Smooth muscle cell of the brain vasculature (primary cell): ENCODE measurements at regions not wholly inside any gene's neighbourhood (a gene's known extent, or its start where the extent isn't known, plus 50 kb on each side); places are given as distances from the start of the nearest gene placed in this dataset.
"Not testable (repeated sequence)": the region's sequence is repeated elsewhere in the genome, so short reads cannot be mapped to it uniquely, and the experiment has no call there.

Experiments used
- DNase-seq: peaks from one replicate; pipeline ENCODE4 v3.0.0-alpha.2; 2012; ENCODE audit warnings: low read depth, low spot score

DNA sequence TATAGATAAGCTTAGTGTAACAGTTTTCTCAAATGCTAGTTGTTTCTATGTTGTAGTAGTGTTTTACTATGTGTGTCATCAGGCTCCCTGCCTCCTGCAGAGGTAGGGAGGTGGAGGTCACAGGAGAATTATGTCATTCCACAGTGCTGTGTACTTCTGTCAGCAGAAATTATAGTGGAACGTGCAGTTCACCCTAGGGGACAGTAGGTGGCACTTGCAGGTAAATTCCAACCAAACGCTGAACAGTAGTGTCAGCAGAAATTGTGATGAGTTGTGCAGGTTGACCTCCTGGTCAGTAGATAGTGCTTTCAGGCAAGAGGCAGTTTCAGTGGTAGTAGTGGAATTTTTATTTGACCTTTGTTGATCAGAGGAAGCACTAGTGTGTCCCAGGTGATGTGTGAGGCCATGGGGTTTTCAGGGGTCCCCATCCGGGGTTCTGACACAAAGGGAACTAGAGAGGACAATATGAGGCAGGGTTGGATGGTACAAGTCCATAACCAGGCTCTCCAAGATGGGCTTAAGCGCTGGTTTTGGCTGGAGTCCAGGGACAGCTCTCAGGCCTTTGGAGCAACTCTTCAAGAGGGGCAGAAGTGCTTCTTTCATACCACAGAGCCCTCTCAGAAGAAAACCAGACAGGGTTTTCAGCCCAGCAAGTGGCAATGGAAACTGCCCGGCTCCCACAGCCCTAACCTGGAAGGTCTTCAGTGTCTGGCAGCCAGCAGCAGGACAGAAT, 402.9 kb downstream of the CYLC2 start:
- no peak for DNase-seq

DNA sequence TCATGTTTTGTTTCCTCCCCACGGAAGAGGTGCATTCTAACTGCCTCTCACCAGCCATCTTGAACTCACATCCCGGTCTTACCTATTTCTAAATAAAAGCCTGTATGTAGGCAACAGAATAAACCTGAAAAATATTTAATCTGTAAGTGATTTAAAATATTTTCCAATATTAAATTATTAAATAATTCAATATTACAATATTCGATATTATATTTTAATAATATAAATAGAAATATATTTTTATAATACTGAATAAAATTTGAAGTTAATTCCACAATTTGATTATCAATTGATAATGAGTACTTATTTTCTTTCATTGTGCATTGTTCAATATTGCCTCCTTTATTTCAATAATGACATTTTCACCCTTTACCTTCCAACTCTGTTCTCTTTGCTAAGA, 404.4 kb downstream of the CYLC2 start:
- DNase-seq, result no peak

GRCh38 chr9:103407260-103407659, 412.1 kb downstream of the CYLC2 start:
- DNase-seq, result no peak

DNA sequence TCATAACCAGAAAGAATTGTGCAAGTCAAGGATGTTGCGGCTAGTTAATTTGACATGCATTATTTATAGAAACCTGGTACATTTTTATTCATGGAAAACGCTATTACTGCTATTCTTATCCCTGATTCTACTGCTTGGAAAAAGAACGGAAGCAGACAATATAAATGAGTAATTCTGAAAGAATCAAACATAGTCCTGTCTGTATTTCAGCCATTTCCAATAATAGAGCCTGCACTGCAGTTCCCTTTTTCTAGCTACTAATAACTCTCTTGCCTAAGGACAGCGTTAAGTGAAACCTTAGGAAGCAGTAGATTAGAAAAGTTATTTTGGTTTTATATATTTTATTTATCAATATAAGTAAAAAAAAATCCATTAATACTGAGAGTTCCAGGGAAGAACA, 414.9 kb downstream of the CYLC2 start:
- DNase-seq, result no peak

DNA sequence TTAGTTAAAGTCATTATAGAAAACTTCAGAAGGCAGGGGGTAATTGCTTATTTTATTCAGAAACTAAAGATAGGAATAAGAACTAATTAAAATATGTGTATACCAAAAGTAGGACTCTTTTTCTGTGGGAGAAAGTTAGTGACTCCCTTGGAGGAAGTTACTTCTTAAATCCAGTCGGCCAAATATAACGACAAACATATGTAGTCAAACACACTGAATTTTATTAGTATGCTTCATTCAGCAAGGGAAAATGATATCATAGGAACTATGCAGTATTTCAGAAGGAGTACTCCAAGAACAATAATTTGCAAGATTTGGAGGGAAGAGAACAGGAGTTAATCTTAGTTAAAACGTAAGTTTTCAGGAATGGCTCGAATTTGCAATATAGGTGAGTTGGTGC, 432.6 kb downstream of the CYLC2 start:
- no peak for DNase-seq

- DNase-seq, result no peak
These were observed 435.3 kb downstream of the CYLC2 start for GRCh38 chr9:103430469-103430868.

DNA sequence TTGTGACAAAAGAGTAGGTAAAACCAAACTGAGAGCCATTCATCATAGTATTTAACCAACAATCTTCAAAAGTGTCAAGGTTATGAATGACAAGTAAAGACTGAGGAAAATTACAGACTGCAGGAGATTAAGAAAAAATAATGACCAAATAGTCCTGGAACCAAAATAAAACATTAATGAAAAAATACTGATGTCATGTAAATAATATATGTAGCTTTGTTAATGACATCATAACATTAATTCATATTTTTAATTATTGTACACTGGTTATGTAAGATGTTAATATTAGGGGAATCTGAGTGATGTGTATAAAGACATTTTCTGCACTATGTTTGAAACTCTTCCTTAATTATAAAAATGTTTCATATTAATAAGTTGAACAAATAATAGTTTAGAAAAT, 436.7 kb downstream of the CYLC2 start:
- DNase-seq, result no peak

DNA sequence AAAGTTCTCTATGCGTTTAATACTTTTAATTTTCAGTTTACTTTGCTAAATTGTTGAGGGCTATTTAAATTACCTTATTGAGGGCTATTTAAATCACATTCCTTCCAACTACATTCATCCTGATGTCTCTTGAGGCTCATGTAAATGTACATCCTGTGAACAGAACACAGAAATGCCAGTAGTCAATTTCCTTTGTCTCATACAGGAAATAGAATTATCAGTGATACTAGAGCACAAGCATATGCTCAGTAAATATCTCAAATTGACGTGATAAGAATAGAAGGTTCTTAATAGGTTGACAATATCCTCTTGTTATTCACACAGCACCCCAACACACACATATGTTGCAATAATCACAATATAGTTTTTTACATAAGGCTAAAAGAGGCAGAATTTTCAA, 449.0 kb downstream of the CYLC2 start:
- DNase-seq, result no peak

DNA sequence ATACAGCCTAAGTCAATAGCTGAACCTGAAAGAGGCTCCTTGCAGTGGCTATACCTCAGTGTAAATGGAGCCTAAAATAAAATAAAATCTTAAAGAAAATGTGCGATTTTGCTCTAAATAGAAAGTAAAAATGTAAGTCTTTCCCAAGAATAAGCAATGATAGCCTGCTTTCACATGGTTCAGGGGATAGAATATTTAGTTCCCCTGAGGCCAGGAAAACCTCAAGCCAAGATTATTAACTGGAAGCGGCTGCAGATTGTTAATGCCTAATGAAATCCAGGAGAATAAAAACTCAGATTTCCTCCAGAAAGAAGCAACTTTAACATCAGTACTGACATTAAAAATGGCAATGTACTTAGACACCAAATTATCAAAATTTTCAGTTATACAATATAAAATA, 463.7 kb downstream of the CYLC2 start:
- no peak for DNase-seq

GRCh38 chr9:103471241-103471640, 476.1 kb downstream of the CYLC2 start:
- no peak for DNase-seq

GRCh38 chr9:103474156-103474555, 479.0 kb downstream of the CYLC2 start:
- DNase-seq, result no peak

- no peak for DNase-seq
These were observed 488.5 kb downstream of the CYLC2 start for GRCh38 chr9:103483471-103484096.

DNA sequence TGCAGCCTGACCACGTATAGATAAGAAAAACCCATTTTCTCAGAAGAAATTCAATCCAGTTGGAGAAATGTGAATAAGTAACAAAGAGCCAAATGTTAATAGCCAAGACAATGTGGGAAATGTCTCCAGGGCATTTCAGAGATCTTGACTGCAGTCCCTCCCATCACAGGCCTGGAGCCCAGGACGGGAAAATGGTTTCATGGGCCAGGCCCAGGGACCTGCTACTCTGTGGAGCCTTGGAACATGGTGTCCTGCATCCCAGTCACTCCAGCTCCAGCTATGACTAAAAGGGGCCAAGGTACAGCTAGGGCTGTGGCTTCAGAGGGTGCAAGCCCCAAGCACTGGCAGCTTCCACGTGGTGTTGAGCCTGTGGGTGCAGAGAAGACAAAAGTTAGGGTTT, 490.0 kb downstream of the CYLC2 start:
- DNase-seq, result no peak

GRCh38 chr9:103514767-103515166, 519.6 kb downstream of the CYLC2 start:
- no peak for DNase-seq

- no peak for DNase-seq
These were observed 527.3 kb downstream of the CYLC2 start for GRCh38 chr9:103522409-103522808.

- DNase-seq, result peak; percentile 1
These were observed 535.8 kb downstream of the CYLC2 start for GRCh38 chr9:103530934-103531333.

GRCh38 chr9:103533318-103533717, 538.2 kb downstream of the CYLC2 start:
- no peak for DNase-seq

DNA sequence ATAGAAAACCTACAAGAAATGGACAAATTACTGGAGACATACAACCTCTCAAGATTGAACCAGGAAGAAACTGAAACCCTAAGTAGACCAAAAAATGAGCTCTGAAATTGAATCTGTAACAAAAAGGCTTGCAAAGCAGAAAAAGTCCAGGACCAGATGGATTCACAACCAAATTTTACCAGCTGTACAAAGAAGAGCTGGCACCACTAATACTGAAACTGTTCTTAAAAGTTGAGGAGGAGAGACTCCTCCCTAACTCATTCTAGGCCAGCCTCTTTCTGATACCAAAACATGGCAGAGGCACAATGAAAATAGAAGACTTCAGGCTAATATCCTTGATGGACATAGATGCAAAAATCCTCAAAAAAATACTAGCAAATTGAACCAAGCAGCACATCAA, 542.3 kb downstream of the CYLC2 start:
- no peak for DNase-seq

DNA sequence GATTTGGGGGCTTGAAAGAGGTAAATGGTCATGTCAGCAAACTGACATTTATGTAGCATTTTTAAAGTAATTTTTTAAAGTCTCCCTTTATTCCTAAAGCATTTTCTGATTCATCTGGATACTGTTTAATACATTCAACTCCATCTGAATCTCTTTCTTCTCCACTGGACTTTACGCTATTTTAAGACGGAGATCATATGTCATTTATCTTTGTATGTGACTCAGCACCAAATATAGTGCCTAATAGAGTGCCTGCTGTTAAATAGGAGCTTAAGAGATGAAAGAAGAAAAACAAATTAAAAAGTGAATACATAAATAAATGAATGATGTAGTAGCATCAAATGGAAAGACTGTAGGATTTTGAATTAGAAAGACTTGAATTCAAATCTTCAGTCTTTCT, 548.8 kb upstream of the SMC2 start:
- DNase-seq, result no peak

- DNase-seq, result no peak
These were observed 541.4 kb upstream of the SMC2 start for GRCh38 chr9:103552712-103553111.

DNA sequence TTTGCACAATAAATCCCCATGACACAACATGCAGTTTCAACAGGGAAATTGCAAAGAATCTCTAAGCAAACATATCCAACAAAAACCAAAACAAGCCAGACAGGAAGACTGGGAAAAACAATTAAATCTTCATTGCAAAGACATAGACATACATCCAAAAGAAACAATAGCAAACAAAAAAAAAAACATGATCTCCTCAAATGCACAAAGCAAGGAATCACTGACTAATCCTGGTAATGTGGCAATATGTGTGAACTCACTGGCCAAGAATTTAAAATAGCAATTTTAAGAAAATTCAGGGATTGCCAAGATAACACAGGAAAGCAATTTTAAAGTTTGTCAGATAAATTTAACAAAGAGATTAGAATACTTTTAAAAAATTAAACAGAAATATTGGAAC, 520.1 kb upstream of the SMC2 start:
- no peak for DNase-seq

GRCh38 chr9:103586721-103587120, 507.4 kb upstream of the SMC2 start:
- DNase-seq, result no peak

DNA sequence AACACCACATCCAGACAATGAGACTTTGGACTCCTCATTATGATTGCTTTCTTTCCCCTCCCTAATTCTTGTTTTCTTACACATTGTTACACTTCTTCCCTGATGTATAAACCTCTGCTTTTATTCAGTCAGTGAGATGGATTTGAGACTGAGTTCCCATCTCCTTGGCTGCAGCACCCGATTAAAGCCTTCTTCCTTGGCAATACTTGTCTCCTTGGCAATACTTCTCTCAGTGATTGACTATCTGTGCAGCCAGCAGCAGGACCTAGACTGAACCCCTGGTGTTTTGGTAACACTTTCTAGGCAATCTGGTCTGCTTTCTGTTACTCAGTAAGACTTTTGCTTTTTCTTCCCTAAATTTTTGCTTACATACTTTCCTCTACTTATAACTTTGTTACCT, 492.8 kb upstream of the SMC2 start:
- DNase-seq, result no peak

DNA sequence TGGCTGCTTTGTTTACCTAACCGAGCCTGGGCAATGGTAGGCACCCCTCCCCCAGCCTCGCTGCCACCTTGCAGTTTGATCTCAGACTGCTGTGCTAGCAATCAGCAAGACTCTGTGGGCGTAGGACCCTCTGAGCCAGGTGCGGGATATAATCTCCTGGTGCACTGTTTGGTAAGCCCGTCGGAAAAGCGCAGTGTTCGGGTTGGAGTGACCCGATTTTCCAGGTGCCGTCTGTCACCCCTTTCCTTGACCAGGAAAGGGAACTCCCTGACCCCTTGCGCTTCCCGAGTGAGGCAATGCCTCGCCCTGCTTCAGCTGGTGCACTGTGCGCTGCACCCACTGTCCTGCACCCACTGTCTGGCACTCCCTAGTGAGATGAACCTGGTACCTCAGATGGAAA, 482.2 kb upstream of the SMC2 start:
- DNase-seq, result not testable (repeated sequence)
